ENCODE measurements at regions not wholly inside any gene's neighbourhood (a gene's known extent, or its start where the extent isn't known, plus 50 kb on each side); places are given as distances from the start of the nearest gene placed in this dataset.
"Not testable (repeated sequence)": the region's sequence is repeated elsewhere in the genome, so short reads cannot be mapped to it uniquely, and the experiment has no call there.

GRCh38 chr6:159594106-159594749 lies 98.8 kb downstream of the SOD2 start:
- DNase-seq: peak; percentile 13

- no peak for DNase-seq
Observed at GRCh38 chr6:159590835-159591234, 102.2 kb downstream of the SOD2 start.

GRCh38 chr6:159586684-159587083 lies 106.4 kb downstream of the SOD2 start:
- DNase-seq: no peak

GRCh38 chr6:159582736-159583135 lies 110.3 kb downstream of the SOD2 start:
- DNase-seq: no peak

GRCh38 chr6:159578629-159579028 lies 114.4 kb downstream of the SOD2 start:
- no peak for DNase-seq

GRCh38 chr6:159577564-159577963 lies 115.5 kb downstream of the SOD2 start:
- DNase-seq: no peak

GRCh38 chr6:159572439-159573110 lies 120.5 kb downstream of the SOD2 start:
- DNase-seq: no peak

- no peak for DNase-seq
Observed at GRCh38 chr6:159565181-159565710, 127.8 kb downstream of the SOD2 start.

- no peak for DNase-seq
Observed at GRCh38 chr6:159564456-159564855, 128.6 kb downstream of the SOD2 start.

- DNase-seq: no peak
Observed at GRCh38 chr6:159557031-159557430, 136.0 kb downstream of the SOD2 start.

GRCh38 chr6:159555082-159555875 lies 137.8 kb downstream of the SOD2 start:
- DNase-seq: no peak

- DNase-seq: no peak
Observed at GRCh38 chr6:159541296-159541695, 151.7 kb downstream of the SOD2 start.

- DNase-seq: no peak
Observed at GRCh38 chr6:159540883-159541282, 152.2 kb downstream of the SOD2 start.

- peak; percentile 14 for DNase-seq
Observed at GRCh38 chr6:159540152-159540551, 152.9 kb downstream of the SOD2 start.

GRCh38 chr6:159538031-159538430 lies 155.0 kb downstream of the SOD2 start:
- DNase-seq: not testable (repeated sequence)

GRCh38 chr6:159535656-159536350 lies 157.2 kb downstream of the SOD2 start:
- no peak for DNase-seq

- DNase-seq: no peak
Observed at GRCh38 chr6:159533568-159533967, 159.5 kb downstream of the SOD2 start.

- no peak for DNase-seq
Observed at GRCh38 chr6:159533016-159533415, 160.0 kb downstream of the SOD2 start.

GRCh38 chr6:159532155-159532554 lies 160.9 kb downstream of the SOD2 start:
- DNase-seq: no peak

GRCh38 chr6:159529934-159530333 lies 163.1 kb downstream of the SOD2 start:
- DNase-seq: no peak

- DNase-seq: no peak
Observed at GRCh38 chr6:159527351-159527750, 165.7 kb downstream of the SOD2 start.

GRCh38 chr6:159525445-159526025 lies 167.5 kb downstream of the SOD2 start:
- no peak for DNase-seq
